WERI-Rb-1 (cell line): ENCODE measurements at regions not wholly inside any gene's neighbourhood (a gene's known extent, or its start where the extent isn't known, plus 50 kb on each side); places are given as distances from the start of the nearest gene placed in this dataset.

ENCODE experiments used
- DNase-seq: peaks from one replicate; pipeline ENCODE4 v3.0.0-alpha.2; 2020
- H3K27ac ChIP-seq: fragments of 250-450 bp; sonication (Bioruptor Pico); 2 replicates; pipeline ENCODE4 v1.5.1; 2020; ENCODE audit warnings: mild to moderate bottlenecking, moderate library complexity
- H3K27me3 ChIP-seq: fragments of 250-450 bp; sonication (Bioruptor Pico); 2 replicates; pipeline ENCODE4 v1.5.1; 2021; ENCODE audit warnings: mild to moderate bottlenecking, low read depth, moderate library complexity; ENCODE audit not compliant: insufficient read depth, severe bottlenecking
- H3K36me3 ChIP-seq: fragments of 250-450 bp; sonication (Bioruptor Pico); 2 replicates; pipeline ENCODE4 v1.5.1; 2020; ENCODE audit warnings: mild to moderate bottlenecking, moderate library complexity
- H3K4me3 ChIP-seq: 2 replicates; pipeline ENCODE4 v1.5.1; 2011; ENCODE audit warnings: low read depth, mild to moderate bottlenecking, control low read depth, low read length
- H3K9me3 ChIP-seq: fragments of 250-450 bp; sonication (Bioruptor Pico); 2 replicates; pipeline ENCODE4 v1.5.1; 2021; ENCODE audit warnings: mild to moderate bottlenecking, moderate library complexity; ENCODE audit not compliant: severe bottlenecking
- TF ChIP-seq, protein P1 (sequence below): IDR thresholded peaks from 2 replicates; pipeline ENCODE4 v1.5.1; 2011; ENCODE audit warnings: low read depth, mild to moderate bottlenecking, control low read depth, inconsistent platforms, low read length

GRCh38 chr3:72071624-72072023 is 286.7 kb upstream of the PROK2 start:
- H3K36me3 ChIP-seq: no peaks in the 10 kb centered on the region
- TF ChIP-seq, protein P1, sequence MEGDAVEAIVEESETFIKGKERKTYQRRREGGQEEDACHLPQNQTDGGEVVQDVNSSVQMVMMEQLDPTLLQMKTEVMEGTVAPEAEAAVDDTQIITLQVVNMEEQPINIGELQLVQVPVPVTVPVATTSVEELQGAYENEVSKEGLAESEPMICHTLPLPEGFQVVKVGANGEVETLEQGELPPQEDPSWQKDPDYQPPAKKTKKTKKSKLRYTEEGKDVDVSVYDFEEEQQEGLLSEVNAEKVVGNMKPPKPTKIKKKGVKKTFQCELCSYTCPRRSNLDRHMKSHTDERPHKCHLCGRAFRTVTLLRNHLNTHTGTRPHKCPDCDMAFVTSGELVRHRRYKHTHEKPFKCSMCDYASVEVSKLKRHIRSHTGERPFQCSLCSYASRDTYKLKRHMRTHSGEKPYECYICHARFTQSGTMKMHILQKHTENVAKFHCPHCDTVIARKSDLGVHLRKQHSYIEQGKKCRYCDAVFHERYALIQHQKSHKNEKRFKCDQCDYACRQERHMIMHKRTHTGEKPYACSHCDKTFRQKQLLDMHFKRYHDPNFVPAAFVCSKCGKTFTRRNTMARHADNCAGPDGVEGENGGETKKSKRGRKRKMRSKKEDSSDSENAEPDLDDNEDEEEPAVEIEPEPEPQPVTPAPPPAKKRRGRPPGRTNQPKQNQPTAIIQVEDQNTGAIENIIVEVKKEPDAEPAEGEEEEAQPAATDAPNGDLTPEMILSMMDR: no peak

DNA sequence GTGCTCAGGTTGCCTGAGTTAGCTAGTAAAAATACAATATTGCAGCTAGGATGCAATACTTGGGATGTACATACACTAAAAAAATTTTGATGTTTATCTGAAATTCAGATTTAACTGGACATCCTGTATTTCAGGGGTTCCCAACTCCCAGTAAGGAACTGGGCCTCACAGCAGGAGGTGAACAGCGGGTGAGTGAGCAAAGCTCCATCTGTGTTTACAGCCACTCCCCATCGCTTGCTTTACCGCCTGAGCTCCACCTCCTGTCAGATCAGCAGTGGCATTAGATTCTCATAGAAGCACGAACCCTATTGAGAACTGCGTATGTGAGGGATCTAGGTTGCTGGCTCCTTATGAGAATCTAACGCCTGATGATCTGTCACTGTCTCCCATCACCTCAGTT is 285.1 kb upstream of the PROK2 start:
- DNase-seq: peak; percentile 35
- no peak overlapping the region for H3K4me3 ChIP-seq
- H3K27ac ChIP-seq: no peak overlapping the region
- H3K9me3 ChIP-seq: peaks cover 1% of the 10 kb centered on the region
- TF ChIP-seq, protein P1: no peak
- H3K27me3 ChIP-seq: no peaks in the 10 kb centered on the region
- H3K36me3 ChIP-seq: no peaks in the 10 kb centered on the region

More at GRCh38 chr3:72071624-72072023, 286.7 kb upstream of the PROK2 start:
- H3K27ac ChIP-seq: no peak overlapping the region
- no peak overlapping the region for H3K4me3 ChIP-seq
- H3K9me3 ChIP-seq: peaks cover 12% of the 10 kb centered on the region
- no peak for DNase-seq
- no peaks in the 10 kb centered on the region for H3K27me3 ChIP-seq

- TF ChIP-seq, protein P1: no peak
- no peaks in the 10 kb centered on the region for H3K27me3 ChIP-seq
- no peak overlapping the region for H3K27ac ChIP-seq
- no peak overlapping the region for H3K4me3 ChIP-seq
- DNase-seq: no peak
- H3K9me3 ChIP-seq: no peaks in the 10 kb centered on the region
- no peaks in the 10 kb centered on the region for H3K36me3 ChIP-seq
These were observed 284.6 kb upstream of the PROK2 start for GRCh38 chr3:72069543-72069942.

GRCh38 chr3:72068621-72069020 is 283.7 kb upstream of the PROK2 start:
- Histone ChIP-seq H3K4me3 (no peak overlapping the region), H3K27me3 (no peaks in the 10 kb centered on the region), H3K27ac (no peak overlapping the region), H3K36me3 (no peaks in the 10 kb centered on the region), H3K9me3 (no peaks in the 10 kb centered on the region)
- TF ChIP-seq, protein P1: no peak
- DNase-seq: no peak

- TF ChIP-seq, protein P1: no peak
- no peak for DNase-seq
- no peak overlapping the region for H3K4me3 ChIP-seq
These were observed 282.8 kb upstream of the PROK2 start for GRCh38 chr3:72067721-72068120.

GRCh38 chr3:72065872-72066641 is 281.1 kb upstream of the PROK2 start:
- DNase-seq: no peak
- TF ChIP-seq, protein P1: no peak
- Histone ChIP-seq H3K4me3 (no peak overlapping the region), H3K9me3 (no peaks in the 10 kb centered on the region), H3K36me3 (no peaks in the 10 kb centered on the region), H3K27me3 (no peaks in the 10 kb centered on the region), H3K27ac (no peak overlapping the region)

More at GRCh38 chr3:72067721-72068120, 282.8 kb upstream of the PROK2 start:
- Histone ChIP-seq H3K9me3 (no peaks in the 10 kb centered on the region), H3K27ac (no peak overlapping the region), H3K27me3 (no peaks in the 10 kb centered on the region), H3K36me3 (no peaks in the 10 kb centered on the region)
